Loucy (cell line): ENCODE measurements at regions not wholly inside any gene's neighbourhood (a gene's known extent, or its start where the extent isn't known, plus 50 kb on each side); places are given as distances from the start of the nearest gene placed in this dataset.

Experiments
- EZH2phosphoT487 ChIP-seq: fragments of 200-600 bp; IDR thresholded peaks from 2 replicates; pipeline ENCODE4 v1.6.1; 2018; ENCODE audit warnings: antibody characterized with exemption, mild to moderate bottlenecking, moderate library complexity, borderline replicate concordance
- TF ChIP-seq, protein P1 (sequence below): fragments of 200-600 bp; sonication (generic); conservative IDR thresholded peaks from 2 replicates; pipeline ENCODE4 v1.5.1; 2014; ENCODE audit warnings: mild to moderate bottlenecking, antibody characterized with exemption, low read length

DNA sequence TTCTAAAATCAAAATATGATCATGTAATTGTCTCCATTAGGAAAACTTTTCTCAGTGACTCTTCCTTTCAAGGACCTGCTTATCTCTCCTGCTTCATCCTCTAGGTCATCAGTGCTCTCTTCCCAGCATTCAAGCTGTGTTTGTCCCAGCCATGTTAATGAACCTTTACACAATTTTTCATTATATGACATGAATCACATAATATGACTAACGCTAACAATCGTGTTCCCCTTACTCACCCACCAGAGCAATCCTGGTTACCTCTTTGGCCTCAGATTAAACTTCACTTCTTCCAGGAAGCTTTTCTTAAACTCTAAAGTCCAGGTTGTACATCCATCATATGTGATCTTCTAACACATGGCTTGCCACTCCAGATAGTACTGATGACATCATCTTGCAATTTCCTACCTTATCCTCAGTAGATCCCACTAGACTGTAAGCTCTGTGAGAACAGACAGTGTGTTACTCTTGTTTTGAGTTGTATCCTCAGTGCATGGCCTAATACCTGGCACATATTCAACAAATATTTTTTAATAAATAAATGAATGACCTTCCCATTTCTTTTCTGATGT is 882.9 kb upstream of the ZEB2 start:
- TF ChIP-seq, protein P1, sequence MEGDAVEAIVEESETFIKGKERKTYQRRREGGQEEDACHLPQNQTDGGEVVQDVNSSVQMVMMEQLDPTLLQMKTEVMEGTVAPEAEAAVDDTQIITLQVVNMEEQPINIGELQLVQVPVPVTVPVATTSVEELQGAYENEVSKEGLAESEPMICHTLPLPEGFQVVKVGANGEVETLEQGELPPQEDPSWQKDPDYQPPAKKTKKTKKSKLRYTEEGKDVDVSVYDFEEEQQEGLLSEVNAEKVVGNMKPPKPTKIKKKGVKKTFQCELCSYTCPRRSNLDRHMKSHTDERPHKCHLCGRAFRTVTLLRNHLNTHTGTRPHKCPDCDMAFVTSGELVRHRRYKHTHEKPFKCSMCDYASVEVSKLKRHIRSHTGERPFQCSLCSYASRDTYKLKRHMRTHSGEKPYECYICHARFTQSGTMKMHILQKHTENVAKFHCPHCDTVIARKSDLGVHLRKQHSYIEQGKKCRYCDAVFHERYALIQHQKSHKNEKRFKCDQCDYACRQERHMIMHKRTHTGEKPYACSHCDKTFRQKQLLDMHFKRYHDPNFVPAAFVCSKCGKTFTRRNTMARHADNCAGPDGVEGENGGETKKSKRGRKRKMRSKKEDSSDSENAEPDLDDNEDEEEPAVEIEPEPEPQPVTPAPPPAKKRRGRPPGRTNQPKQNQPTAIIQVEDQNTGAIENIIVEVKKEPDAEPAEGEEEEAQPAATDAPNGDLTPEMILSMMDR: no peak
- TF ChIP-seq EZH2phosphoT487: no peak
